OCI-LY7 (cell line): ENCODE measurements at regions not wholly inside any gene's neighbourhood (a gene's known extent, or its start where the extent isn't known, plus 50 kb on each side); places are given as distances from the start of the nearest gene placed in this dataset.

Source experiments
- BruUV-seq: library from RNA; stranded (reverse); fragments of 400-500 nt; replicated peaks from 2 replicates; lab custom pipeline; 2021; lab: Mats Ljungman, UMichigan
- CTCF ChIA-PET: fragments of 300-600 bp; sonication (Branson Sonifier 250); formaldehyde crosslinking; loops from one replicate; lab custom pipeline; 2022; ENCODE audit warnings: antibody characterized with exemption; ENCODE audit not compliant: unreplicated experiment; lab: Charles Lee
- POLR2A ChIA-PET: fragments of 300-600 bp; sonication (Branson Sonifier 250); formaldehyde crosslinking; loops from one replicate; lab custom pipeline; 2022; ENCODE audit warnings: antibody characterized with exemption; lab: Charles Lee
- DNase-seq: peaks from one replicate; pipeline ENCODE4 v3.0.0-alpha.2; 2015; ENCODE audit warnings: low spot score
- H2AFZ ChIP-seq: fragments of 200-600 bp; sonication (generic), shearing (Covaris generic); 2 replicates; pipeline ENCODE4 v1.6.1; 2014; ENCODE audit warnings: mild to moderate bottlenecking, antibody characterized with exemption, low read length, moderate library complexity
- H3K27ac ChIP-seq: fragments of 200-600 bp; sonication (generic); 2 replicates; pipeline ENCODE4 v1.5.1; 2014; ENCODE audit warnings: mixed run types, low read depth, mild to moderate bottlenecking, moderate library complexity, low read length, inconsistent platforms; ENCODE audit not compliant: poor library complexity, severe bottlenecking
- H3K36me3 ChIP-seq: fragments of 200-600 bp; sonication (generic); 2 replicates; pipeline ENCODE4 v1.6.1; 2014; ENCODE audit warnings: mild to moderate bottlenecking, antibody characterized with exemption, low read length, moderate library complexity, mixed read lengths; ENCODE audit not compliant: insufficient read depth
- H3K4me1 ChIP-seq: fragments of 200-600 bp; sonication (generic); 2 replicates; pipeline ENCODE4 v1.5.1; 2014; ENCODE audit warnings: mild to moderate bottlenecking, low read length; ENCODE audit not compliant: insufficient read depth, poor library complexity, severe bottlenecking
- H3K4me2 ChIP-seq: fragments of 200-600 bp; sonication (generic); 2 replicates; pipeline ENCODE4 v1.6.1; 2014; ENCODE audit warnings: mild to moderate bottlenecking, low read length
- H3K4me3 ChIP-seq: fragments of 200-600 bp; sonication (generic); 2 replicates; pipeline ENCODE4 v1.5.1; 2014; ENCODE audit warnings: mild to moderate bottlenecking, low read depth, low read length; ENCODE audit not compliant: poor library complexity, severe bottlenecking
- H3K79me2 ChIP-seq: fragments of 200-600 bp; sonication (generic); 2 replicates; pipeline ENCODE4 v1.6.1; 2016; ENCODE audit warnings: low read depth, mild to moderate bottlenecking, low read length, moderate library complexity, mixed read lengths; ENCODE audit not compliant: insufficient read depth
- H3K9me2 ChIP-seq: fragments of 200-600 bp; sonication (generic); 2 replicates; pipeline ENCODE4 v1.6.1; 2016; ENCODE audit warnings: mild to moderate bottlenecking, low read length, mixed read lengths; ENCODE audit not compliant: insufficient read depth
- H3K9me3 ChIP-seq: fragments of 200-600 bp; sonication (generic); 2 replicates; pipeline ENCODE4 v1.6.1; 2014; ENCODE audit warnings: mild to moderate bottlenecking, mixed run types, low read length, mixed read lengths
- H4K20me1 ChIP-seq: fragments of 200-600 bp; sonication (generic); 2 replicates; pipeline ENCODE4 v1.6.1; 2014; ENCODE audit warnings: mild to moderate bottlenecking, antibody characterized with exemption, low read length, moderate library complexity, mixed read lengths; ENCODE audit not compliant: insufficient read depth
- CTCF ChIP-seq: fragments of 200-600 bp; sonication (generic); conservative IDR thresholded peaks from 2 replicates; pipeline ENCODE4 v1.5.1; 2014; ENCODE audit warnings: mild to moderate bottlenecking, antibody characterized with exemption, low read length, moderate library complexity, mixed read lengths
- EZH2phosphoT487 ChIP-seq: fragments of 200-600 bp; sonication (generic); IDR thresholded peaks from 2 replicates; pipeline ENCODE4 v1.6.1; 2018; ENCODE audit warnings: low read depth, borderline replicate concordance, mild to moderate bottlenecking, mixed run types, antibody characterized with exemption, low read length, moderate library complexity, mixed read lengths
- intact Hi-C: fragments of 100-400 bp; cut with micrococcal nuclease; formaldehyde crosslinking; loops from one replicate; pipeline ENCODE4 v1.10.0; 2022; ENCODE audit not compliant: unreplicated experiment

GRCh38 chr3:14277557-14277956, 98.9 kb downstream of the LSM3 start:
- CTCF ChIA-PET: interaction anchor here (0.6 to 1.2 kb wide), 3 partner anchors 113 to 295 kb away, joined by 3 read pairs; no protein-coding TSS in a partner anchor
- DNase-seq: no peak
- TF ChIP-seq CTCF: no peak
- TF ChIP-seq EZH2phosphoT487: no peak
- H4K20me1 ChIP-seq: no peaks in the 10 kb centered on the region
- H3K27ac ChIP-seq: no peak overlapping the region
- H3K4me2 ChIP-seq: no peak overlapping the region
- no peak overlapping the region for H3K4me3 ChIP-seq
- intact Hi-C loops: loop anchor here (5.0 kb wide), 1 partner anchor 125 kb away; the partner anchor contains the start of gene SLC6A6
- no peak overlapping the region for H2AFZ ChIP-seq
- H3K9me2 ChIP-seq: no peaks in the 10 kb centered on the region
- H3K4me1 ChIP-seq: peaks cover 16% of the 10 kb centered on the region
- H3K79me2 ChIP-seq: no peaks in the 10 kb centered on the region
- no peaks in the 10 kb centered on the region for H3K36me3 ChIP-seq
- H3K9me3 ChIP-seq: no peaks in the 10 kb centered on the region
- POLR2A ChIA-PET: interaction anchor here (1.0 kb wide), 1 partner anchor 42 kb away, joined by 6 read pairs; no protein-coding TSS in a partner anchor
- BruUV-seq: no TSS peak

GRCh38 chr3:14278265-14278798, 99.7 kb downstream of the LSM3 start:
- Histone ChIP-seq H3K27ac (no peak overlapping the region), H3K9me3 (no peaks in the 10 kb centered on the region), H3K79me2 (no peaks in the 10 kb centered on the region), H2AFZ (no peak overlapping the region), H3K9me2 (no peaks in the 10 kb centered on the region), H3K4me1 (peaks cover 16% of the 10 kb centered on the region), H3K4me3 (no peak overlapping the region), H3K36me3 (no peaks in the 10 kb centered on the region), H4K20me1 (no peaks in the 10 kb centered on the region), H3K4me2 (no peak overlapping the region)
- ChIA-PET POLR2A (interaction anchor here (1.0 to 1.6 kb wide), 3 partner anchors 10 to 100 kb away, joined by 5 to 6 read pairs (median 6); no protein-coding TSS in a partner anchor), CTCF (interaction anchor here (0.6 kb wide), 1 partner anchor 112 kb away, joined by 3 read pairs; no protein-coding TSS in a partner anchor)
- intact Hi-C loops: loop anchor here (5.0 kb wide), 1 partner anchor 124 kb away; the partner anchor contains the start of gene SLC6A6
- BruUV-seq: no TSS peak
- TF ChIP-seq CTCF (no peak), EZH2phosphoT487 (no peak)
- DNase-seq: no peak
